ENCODE measurements at regions not wholly inside any gene's neighbourhood (a gene's known extent, or its start where the extent isn't known, plus 50 kb on each side); places are given as distances from the start of the nearest gene placed in this dataset.

- Mint-ChIP-seq H3K36me3 (ENCODE audit: insufficient read depth, unreplicated experiment) (no peaks in the 10 kb centered on the region), H3K27me3 (ENCODE audit: insufficient read depth, unreplicated experiment) (no peaks in the 10 kb centered on the region), H3K4me3 (ENCODE audit: unreplicated experiment) (no peak overlapping the region), H3K9me3 (ENCODE audit: unreplicated experiment) (no peaks in the 10 kb centered on the region), H3K27ac (ENCODE audit: low read depth, unreplicated experiment) (no peak overlapping the region), H3K4me1 (ENCODE audit: insufficient read depth, unreplicated experiment) (peaks cover 26% of the 10 kb centered on the region)
- intact Hi-C loops (cut with micrococcal nuclease), result loop anchor here (2.0 to 5.0 kb wide), 2 partner anchors 45 to 140 kb away; partner anchors contain the start of gene ZMIZ1
- DNase-seq (ENCODE audit: unreplicated experiment), result peak; percentile 66
- no peak for TF ChIP-seq CTCF (IDR thresholded peaks at IDR 0.05; ENCODE audit: unreplicated experiment)
- ChIA-PET POLR2A (no interaction called here), CTCF (no interaction called here)
- no TSS peak for BruUV-seq (replicated peaks)
Observed at GRCh38 chr10:78927257-78927995, 141.3 kb upstream of the ZMIZ1 start.

GRCh38 chr10:78928330-78928729 lies 140.4 kb upstream of the ZMIZ1 start:
- POLR2A ChIA-PET, result no interaction called here
- Mint-ChIP-seq H3K9me3 (ENCODE audit: unreplicated experiment) (no peaks in the 10 kb centered on the region), H3K4me1 (ENCODE audit: insufficient read depth, unreplicated experiment) (peaks cover 29% of the 10 kb centered on the region), H3K4me3 (ENCODE audit: unreplicated experiment) (no peak overlapping the region), H3K27ac (ENCODE audit: low read depth, unreplicated experiment) (no peak overlapping the region), H3K27me3 (ENCODE audit: insufficient read depth, unreplicated experiment) (no peaks in the 10 kb centered on the region), H3K36me3 (ENCODE audit: insufficient read depth, unreplicated experiment) (no peaks in the 10 kb centered on the region)
- no peak for DNase-seq (ENCODE audit: unreplicated experiment)
- BruUV-seq (replicated peaks), result no TSS peak
- no peak for TF ChIP-seq CTCF (IDR thresholded peaks at IDR 0.05; ENCODE audit: unreplicated experiment)
- CTCF ChIA-PET, result interaction anchor here (1.0 kb wide), 1 partner anchor 46 kb away, joined by 3 read pairs; no protein-coding TSS in a partner anchor
- intact Hi-C loops (cut with micrococcal nuclease), result loop anchor here (5.0 kb wide), 1 partner anchor 139 kb away; the partner anchor contains the start of gene ZMIZ1

- Mint-ChIP-seq H3K4me3 (ENCODE audit: unreplicated experiment) (no peak overlapping the region), H3K4me1 (ENCODE audit: insufficient read depth, unreplicated experiment) (peaks cover 29% of the 10 kb centered on the region), H3K27ac (ENCODE audit: low read depth, unreplicated experiment) (no peak overlapping the region), H3K27me3 (ENCODE audit: insufficient read depth, unreplicated experiment) (no peaks in the 10 kb centered on the region), H3K9me3 (ENCODE audit: unreplicated experiment) (no peaks in the 10 kb centered on the region), H3K36me3 (ENCODE audit: insufficient read depth, unreplicated experiment) (no peaks in the 10 kb centered on the region)
- no peak for TF ChIP-seq CTCF (IDR thresholded peaks at IDR 0.05; ENCODE audit: unreplicated experiment)
- CTCF ChIA-PET, result no interaction called here
- intact Hi-C loops (cut with micrococcal nuclease), result loop anchor here (5.0 kb wide), 1 partner anchor 138 kb away; the partner anchor contains the start of gene ZMIZ1
- POLR2A ChIA-PET, result no interaction called here
- DNase-seq (ENCODE audit: unreplicated experiment), result no peak
- BruUV-seq (replicated peaks), result no TSS peak
Observed at GRCh38 chr10:78929541-78929940, 139.2 kb upstream of the ZMIZ1 start.

- H3K27ac Mint-ChIP-seq (ENCODE audit: low read depth, unreplicated experiment), result no peak overlapping the region
- no peak for TF ChIP-seq CTCF (IDR thresholded peaks at IDR 0.05; ENCODE audit: unreplicated experiment)
- no TSS peak for BruUV-seq (replicated peaks)
- no peak overlapping the region for H3K4me3 Mint-ChIP-seq (ENCODE audit: unreplicated experiment)
- no peaks in the 10 kb centered on the region for H3K9me3 Mint-ChIP-seq (ENCODE audit: unreplicated experiment)
- CTCF ChIA-PET, result no interaction called here
- H3K4me1 Mint-ChIP-seq (ENCODE audit: insufficient read depth, unreplicated experiment), result peaks cover 35% of the 10 kb centered on the region
- POLR2A ChIA-PET, result interaction anchor here (0.6 to 1.0 kb wide), 2 partner anchors 21 to 369 kb away, joined by 3 read pairs; no protein-coding TSS in a partner anchor
- no peaks in the 10 kb centered on the region for H3K27me3 Mint-ChIP-seq (ENCODE audit: insufficient read depth, unreplicated experiment)
- peak; percentile 63 for DNase-seq (ENCODE audit: unreplicated experiment)
- H3K36me3 Mint-ChIP-seq (ENCODE audit: insufficient read depth, unreplicated experiment), result no peaks in the 10 kb centered on the region
- intact Hi-C loops (cut with micrococcal nuclease), result no loop called here
Observed at GRCh38 chr10:78931321-78932053, 137.3 kb upstream of the ZMIZ1 start.

All from MCF 10A (cell line).